ENCODE measurements at regions not wholly inside any gene's neighbourhood (a gene's known extent, or its start where the extent isn't known, plus 50 kb on each side); places are given as distances from the start of the nearest gene placed in this dataset.

GRCh38 chr12:92458996-92459395, 243.8 kb upstream of the PLEKHG7 start:
- no peak for TF ChIP-seq ZC3H10 (CRISPR knock-in tag; IDR thresholded peaks at IDR 0.05)
- TF ChIP-seq PPARA (CRISPR knock-in tag; IDR thresholded peaks at IDR 0.05; ENCODE audit: borderline replicate concordance) = no peak
- TF ChIP-seq ISL1 (CRISPR knock-in tag; IDR thresholded peaks at IDR 0.05) = no peak
- no peak for TF ChIP-seq GLIS3 (CRISPR knock-in tag; IDR thresholded peaks at IDR 0.05)
- TF ChIP-seq OSR1 (CRISPR knock-in tag; IDR thresholded peaks at IDR 0.05) = no peak
- no peak for TF ChIP-seq CSDC2 (CRISPR knock-in tag; IDR thresholded peaks at IDR 0.05)
- TF ChIP-seq SNAI2 (CRISPR knock-in tag; IDR thresholded peaks at IDR 0.05) = no peak
- TF ChIP-seq POU6F1 (CRISPR knock-in tag; IDR thresholded peaks at IDR 0.05; ENCODE audit: borderline replicate concordance, low read depth) = no peak
- TF ChIP-seq ARNTL (CRISPR knock-in tag; IDR thresholded peaks at IDR 0.05; ENCODE audit: borderline replicate concordance, low read depth) = no peak
- no peak for TF ChIP-seq TCF4 (CRISPR knock-in tag; IDR thresholded peaks at IDR 0.05; ENCODE audit: borderline replicate concordance)
- TF ChIP-seq PATZ1 (CRISPR knock-in tag; IDR thresholded peaks at IDR 0.05; ENCODE audit: borderline replicate concordance) = no peak
- TF ChIP-seq CSRNP3 (CRISPR knock-in tag; IDR thresholded peaks at IDR 0.05) = no peak
- no peak for TF ChIP-seq CREB5 (CRISPR knock-in tag; IDR thresholded peaks at IDR 0.05; ENCODE audit: low read depth)
- no peak for TF ChIP-seq ZFP30 (CRISPR knock-in tag; IDR thresholded peaks at IDR 0.05)
- TF ChIP-seq TSHZ2 (CRISPR knock-in tag; IDR thresholded peaks at IDR 0.05) = no peak
- no peak for TF ChIP-seq ZNF70 (CRISPR knock-in tag; IDR thresholded peaks at IDR 0.05)
- TF ChIP-seq RARB (CRISPR knock-in tag; IDR thresholded peaks at IDR 0.05) = no peak
- no peak for TF ChIP-seq TOX (CRISPR knock-in tag; IDR thresholded peaks at IDR 0.05; ENCODE audit: borderline replicate concordance)
- ATAC-seq = no peak

- ATAC-seq = no peak
- no peak for TF ChIP-seq ZNF70 (CRISPR knock-in tag; IDR thresholded peaks at IDR 0.05)
- no peak for TF ChIP-seq ESRRG (CRISPR knock-in tag; IDR thresholded peaks at IDR 0.05)
- TF ChIP-seq POU6F1 (CRISPR knock-in tag; IDR thresholded peaks at IDR 0.05; ENCODE audit: borderline replicate concordance, low read depth) = no peak
- TF ChIP-seq CSRNP3 (CRISPR knock-in tag; IDR thresholded peaks at IDR 0.05) = no peak
- TF ChIP-seq TSHZ2 (CRISPR knock-in tag; IDR thresholded peaks at IDR 0.05) = no peak
- TF ChIP-seq CSDC2 (CRISPR knock-in tag; IDR thresholded peaks at IDR 0.05) = no peak
- no peak for TF ChIP-seq RARB (CRISPR knock-in tag; IDR thresholded peaks at IDR 0.05)
- TF ChIP-seq SNAI2 (CRISPR knock-in tag; IDR thresholded peaks at IDR 0.05) = no peak
- no peak for TF ChIP-seq PATZ1 (CRISPR knock-in tag; IDR thresholded peaks at IDR 0.05; ENCODE audit: borderline replicate concordance)
- no peak for TF ChIP-seq GLIS3 (CRISPR knock-in tag; IDR thresholded peaks at IDR 0.05)
- TF ChIP-seq ARNTL (CRISPR knock-in tag; IDR thresholded peaks at IDR 0.05; ENCODE audit: borderline replicate concordance, low read depth) = no peak
- no peak for TF ChIP-seq ZFP3 (CRISPR knock-in tag; IDR thresholded peaks at IDR 0.05)
- TF ChIP-seq ISL1 (CRISPR knock-in tag; IDR thresholded peaks at IDR 0.05) = no peak
These were observed 245.2 kb upstream of the PLEKHG7 start for GRCh38 chr12:92457458-92458180.

Measured in SK-N-SH treated with all-trans-retinoic acid at 6 μM for 48 hours (cell line).